T-helper 2 cell (primary cell): ENCODE measurements at regions not wholly inside any gene's neighbourhood (a gene's known extent, or its start where the extent isn't known, plus 50 kb on each side); places are given as distances from the start of the nearest gene placed in this dataset.

ENCODE experiments used
- DNase-seq, 5 experiments: peaks; one replicate each; pipeline versions ENCODE4 v3.0.0 to v3.0.0-alpha.2; 2012 to 2022

GRCh38 chr5:20528471-20528870 lies 540.5 kb upstream of the CDH18 start:
- no peak for DNase-seq

DNA sequence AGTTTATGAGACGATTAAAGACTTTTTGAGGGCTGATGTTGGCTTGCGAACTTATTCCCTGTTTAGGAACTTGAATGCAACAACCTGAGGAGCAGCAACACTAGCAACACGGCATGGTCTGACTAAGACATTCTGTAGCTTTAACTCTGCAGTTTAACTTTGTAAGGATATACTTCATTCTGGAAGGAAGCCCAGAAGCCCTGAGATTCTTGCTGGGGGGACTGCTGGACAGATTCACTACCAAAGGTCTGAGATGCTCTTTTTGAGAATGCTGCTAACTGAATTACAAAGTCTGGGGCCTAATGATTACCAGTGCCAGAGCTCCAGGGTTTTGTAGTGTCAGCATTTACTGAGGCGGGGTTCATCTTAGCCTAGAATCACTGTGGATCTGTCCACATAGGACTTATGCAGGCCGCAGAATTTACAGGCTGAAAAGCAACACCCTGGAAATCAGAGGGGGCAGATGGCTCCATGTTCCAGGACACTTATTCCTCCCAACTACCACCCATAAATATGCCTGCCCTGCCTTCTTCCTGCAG lies 537.1 kb upstream of the CDH18 start:
- DNase-seq = no peak

DNA sequence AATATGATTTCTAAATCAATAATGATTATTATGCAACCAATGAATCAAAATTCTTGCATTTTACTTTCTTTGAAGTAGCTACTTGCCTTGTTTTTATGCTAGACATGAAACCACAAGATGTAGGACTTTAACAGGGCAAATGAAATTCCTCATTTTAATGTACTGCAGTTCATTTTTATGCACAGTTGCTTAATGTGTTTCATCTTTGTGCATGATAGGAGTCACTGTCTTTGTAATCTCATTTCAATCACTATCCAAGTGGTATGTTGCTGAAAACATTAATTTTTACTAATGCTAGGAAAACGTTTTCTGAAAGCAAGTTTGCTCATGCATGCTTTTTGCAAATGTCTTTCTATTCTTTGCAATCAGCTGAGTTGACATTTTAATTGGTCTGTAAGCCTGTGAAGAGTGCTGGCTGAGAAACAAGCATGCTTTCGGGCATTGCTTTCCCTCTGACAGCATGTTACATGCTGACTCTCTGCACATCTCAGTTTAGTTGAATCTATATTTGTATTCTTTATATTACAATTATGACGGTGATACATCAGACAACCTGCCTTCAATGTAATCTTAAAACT lies 535.0 kb upstream of the CDH18 start:
- DNase-seq = no peak

DNA sequence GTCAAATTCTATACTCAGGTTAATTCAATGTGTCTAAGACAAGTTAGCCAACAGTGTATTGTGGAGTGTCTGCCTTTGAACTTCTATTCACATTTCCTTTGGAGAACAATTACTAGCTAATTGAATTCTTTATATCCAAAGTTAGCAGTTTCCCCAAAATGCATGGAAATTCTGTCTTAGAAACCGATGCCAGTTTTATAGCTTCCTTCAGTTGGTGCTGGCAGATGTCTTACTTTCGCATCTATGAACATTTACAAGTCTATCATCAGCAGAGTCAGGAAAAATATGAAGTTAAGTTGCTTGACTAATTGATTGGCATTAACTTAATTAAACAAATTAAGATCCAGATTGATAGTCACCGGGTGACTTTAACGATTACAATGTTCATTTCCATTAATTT lies 527.6 kb upstream of the CDH18 start:
- no peak for DNase-seq

DNA sequence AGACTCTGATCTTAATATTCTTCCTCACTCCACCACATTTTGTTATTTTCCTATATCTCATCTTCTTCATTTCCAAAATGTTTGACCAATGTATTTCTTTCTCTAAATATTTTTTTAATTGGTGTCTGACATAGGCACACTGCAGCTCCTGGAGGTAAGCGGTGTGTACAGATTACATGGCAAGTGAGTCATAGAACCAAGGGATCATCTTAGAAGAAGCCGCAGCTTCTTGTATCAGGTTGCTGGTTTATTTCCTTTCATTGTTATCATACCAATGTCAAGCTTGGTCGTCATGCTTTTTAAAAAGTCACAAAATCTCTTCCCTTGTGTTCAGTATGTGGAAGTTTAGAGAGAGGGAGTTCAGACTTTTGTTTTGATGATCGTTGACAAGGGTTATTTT lies 526.1 kb upstream of the CDH18 start:
- no peak for DNase-seq

DNA sequence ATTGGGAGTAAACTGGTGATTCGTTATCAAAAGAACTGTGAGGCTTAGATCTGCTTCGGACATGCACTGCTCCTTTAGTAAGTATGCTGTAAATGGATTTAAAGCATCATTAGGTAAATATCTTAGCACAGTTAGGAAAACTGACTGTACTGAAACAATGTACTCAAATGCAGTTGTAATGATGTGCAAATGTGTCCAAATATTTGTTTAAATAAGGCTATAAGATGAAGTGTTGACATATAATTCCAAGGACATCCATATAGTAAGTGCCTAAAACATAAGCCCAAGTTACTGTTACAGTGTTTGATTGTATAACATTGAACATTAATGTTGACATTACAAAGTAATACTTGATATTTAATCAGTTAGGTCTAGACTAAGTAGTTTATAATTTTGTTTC lies 512.5 kb upstream of the CDH18 start:
- DNase-seq = no peak

DNA sequence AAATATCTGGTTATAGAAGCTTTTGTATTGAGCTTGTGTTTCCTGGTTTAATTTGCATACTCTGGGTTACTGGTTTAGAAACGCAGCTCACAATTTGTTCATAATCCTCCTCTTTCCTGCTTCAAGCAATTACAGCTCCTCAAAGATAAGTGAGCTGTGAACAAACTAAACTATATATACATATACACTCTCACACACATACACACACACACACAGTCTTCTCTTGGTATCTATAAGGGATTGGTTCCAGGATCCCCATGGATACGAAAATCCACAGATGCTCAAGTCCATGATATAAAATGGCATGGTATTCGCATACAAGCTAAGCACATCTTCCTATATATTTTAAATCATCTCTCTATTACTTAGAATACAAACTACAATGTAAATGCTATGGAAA lies 510.9 kb upstream of the CDH18 start:
- DNase-seq = no peak

- no peak for DNase-seq
Measured at GRCh38 chr5:20498102-20498501, 510.1 kb upstream of the CDH18 start.

GRCh38 chr5:20497356-20497755 lies 509.4 kb upstream of the CDH18 start:
- no peak for DNase-seq

DNA sequence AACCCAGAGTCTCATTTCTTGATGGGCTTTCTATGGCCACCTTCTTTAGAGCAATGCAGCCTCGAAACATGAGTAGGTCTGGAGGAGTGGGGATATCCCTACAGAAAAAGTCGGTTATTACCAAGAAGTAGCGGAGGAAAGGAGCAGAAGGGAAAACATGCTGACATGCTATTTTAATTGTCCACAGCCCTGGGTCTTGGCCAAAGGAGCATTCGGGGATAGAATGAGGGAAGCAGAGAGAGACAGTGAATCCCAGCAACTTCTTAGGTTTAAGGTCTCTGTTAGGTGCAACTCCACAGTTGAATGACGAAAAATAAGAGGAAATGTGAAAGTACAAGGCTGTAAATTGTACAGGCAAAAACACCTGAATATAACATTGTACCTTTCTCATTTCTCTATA lies 506.7 kb upstream of the CDH18 start:
- no peak for DNase-seq

DNA sequence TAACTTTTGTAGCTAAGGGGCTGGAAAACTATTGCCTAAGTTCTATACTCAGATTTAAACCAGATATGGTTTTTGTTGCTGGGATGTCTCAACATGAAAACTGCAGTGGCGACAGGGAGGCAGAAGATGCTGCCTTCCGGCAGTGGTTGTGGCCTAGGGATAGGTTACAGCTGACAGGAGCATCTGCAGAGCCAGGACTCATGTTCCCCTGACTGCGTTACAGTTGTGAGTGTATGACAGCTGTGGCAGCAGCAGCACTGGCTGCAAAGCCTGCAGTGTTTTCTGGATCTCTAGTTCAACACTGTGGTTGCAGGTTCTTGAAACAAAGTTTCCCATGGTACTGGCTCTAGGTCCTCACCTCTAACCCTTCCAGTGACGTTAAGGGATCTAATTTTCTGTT lies 498.8 kb upstream of the CDH18 start:
- no peak for DNase-seq

DNA sequence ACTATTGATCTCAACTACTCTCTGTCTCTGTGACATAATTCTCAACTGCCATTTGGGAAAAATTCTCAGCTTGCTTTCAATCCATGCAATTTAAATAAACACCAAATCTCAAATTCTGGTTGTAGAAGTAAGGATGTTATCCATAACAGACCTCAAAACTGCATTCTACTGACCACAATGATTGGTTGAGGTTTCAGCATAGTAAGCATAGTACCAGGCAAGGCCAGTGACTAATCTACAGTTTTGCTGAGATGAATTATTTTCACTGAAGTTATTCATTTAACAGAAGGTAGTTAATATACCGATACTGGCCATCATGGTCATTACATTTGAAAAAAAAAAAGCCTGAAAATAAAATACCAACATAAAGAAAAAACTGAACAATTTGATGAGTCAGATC lies 488.0 kb upstream of the CDH18 start:
- no peak for DNase-seq

DNA sequence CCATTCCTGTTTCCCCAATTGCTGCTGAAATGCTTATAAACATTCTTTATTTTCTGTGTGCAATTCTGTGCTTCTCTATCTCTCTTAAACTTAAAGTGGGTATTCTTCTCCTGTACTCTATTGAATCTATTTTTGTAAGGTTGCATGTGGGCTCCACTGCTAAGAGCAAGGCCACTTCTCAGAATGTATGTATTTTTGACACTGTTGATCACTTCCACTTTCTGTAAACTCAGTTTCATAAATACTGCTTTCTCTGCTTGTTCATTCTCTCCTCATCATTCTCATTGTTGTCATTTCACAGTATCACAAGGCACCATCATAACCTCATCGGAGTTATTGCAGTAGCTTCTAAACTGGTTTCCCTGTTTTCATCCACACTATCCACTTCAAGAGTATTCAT lies 483.0 kb upstream of the CDH18 start:
- DNase-seq = no peak

GRCh38 chr5:20469792-20470191 lies 481.8 kb upstream of the CDH18 start:
- no peak for DNase-seq

GRCh38 chr5:20469390-20469789 lies 481.4 kb upstream of the CDH18 start:
- DNase-seq = no peak

- no peak for DNase-seq
Measured at GRCh38 chr5:20466512-20466911, 478.5 kb upstream of the CDH18 start.

GRCh38 chr5:20463206-20463605 lies 475.2 kb upstream of the CDH18 start:
- no peak for DNase-seq

GRCh38 chr5:20446121-20446520 lies 458.1 kb upstream of the CDH18 start:
- DNase-seq = no peak

DNA sequence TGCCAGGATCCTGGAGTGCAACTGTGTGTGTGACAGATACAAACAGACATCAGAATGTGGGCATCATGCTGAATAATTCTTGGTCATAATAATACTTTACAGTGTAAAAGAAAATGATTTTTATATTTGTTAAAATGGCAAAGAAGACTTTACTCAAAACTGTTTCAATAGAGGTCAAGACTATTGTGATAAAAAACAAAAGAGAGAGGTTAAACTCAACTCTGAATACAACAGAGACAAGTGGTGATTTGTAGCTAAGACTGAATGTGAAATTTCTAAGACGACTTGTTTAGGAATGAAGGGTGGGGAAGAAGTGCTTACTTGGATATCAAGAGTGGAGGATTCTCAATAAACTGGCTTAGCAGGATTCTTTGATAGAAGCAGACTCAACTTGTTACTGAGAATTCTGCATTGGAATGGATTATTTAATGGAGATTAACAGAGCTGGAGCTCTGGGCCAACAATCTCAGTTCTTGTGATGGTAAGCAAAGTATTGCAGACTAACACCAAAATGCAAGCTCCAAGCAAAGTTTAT lies 457.4 kb upstream of the CDH18 start:
- no peak for DNase-seq

DNA sequence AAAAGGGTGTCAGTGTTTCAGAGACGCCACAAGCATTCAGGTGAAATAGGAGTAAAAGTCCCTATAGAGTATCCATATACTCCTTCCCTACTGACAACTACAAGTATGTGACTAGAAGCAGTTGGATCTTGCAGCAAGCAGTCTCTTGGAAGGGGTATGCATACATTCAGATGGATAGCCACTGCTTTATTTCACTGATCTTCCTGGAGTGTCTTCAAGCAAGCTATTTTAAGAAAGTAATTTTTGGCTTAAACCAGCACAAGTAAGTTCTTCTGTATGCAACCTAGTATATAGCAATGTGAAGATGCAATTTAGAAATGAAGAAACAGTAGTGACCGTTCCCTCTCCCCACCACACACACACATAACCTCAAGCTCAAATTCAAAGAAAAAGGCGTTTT lies 446.8 kb upstream of the CDH18 start:
- no peak for DNase-seq

DNA sequence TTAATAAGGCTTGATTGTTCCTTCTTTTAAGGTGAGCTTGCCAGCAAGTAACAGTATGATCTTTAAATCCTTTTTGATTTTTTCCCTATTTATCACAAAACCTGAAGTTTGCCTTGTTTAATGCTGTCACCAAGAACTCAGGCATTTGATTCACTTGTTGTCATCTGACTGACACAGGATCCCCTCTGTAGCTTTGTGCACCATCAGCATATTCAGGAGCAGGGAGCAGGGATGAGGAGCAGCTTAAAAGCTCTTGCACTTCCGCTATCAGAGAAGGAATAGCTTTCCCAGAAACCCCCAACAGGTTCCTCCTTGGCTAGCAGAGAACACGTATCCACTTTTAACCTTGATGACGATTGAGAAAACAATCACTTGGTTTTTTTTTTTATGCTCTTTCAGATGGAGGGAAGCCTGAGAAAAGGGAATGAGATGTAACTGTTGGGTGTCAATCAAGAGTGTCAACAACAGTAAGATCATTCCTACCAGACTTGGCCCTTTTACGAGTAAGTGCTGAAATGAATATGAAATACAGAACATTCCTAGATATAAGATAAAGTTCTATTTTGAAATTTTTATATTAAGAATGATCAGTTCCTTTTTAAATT lies 433.1 kb upstream of the CDH18 start:
- no peak for DNase-seq
